Endothelial cell of umbilical vein (primary cell): ENCODE measurements at regions not wholly inside any gene's neighbourhood (a gene's known extent, or its start where the extent isn't known, plus 50 kb on each side); places are given as distances from the start of the nearest gene placed in this dataset.

ENCODE experiments used
- BruUV-seq: library from RNA; stranded (reverse); fragments of 400-500 nt; replicated peaks from 2 replicates; lab custom pipeline; 2021; lab: Mats Ljungman, UMichigan
- CTCF ChIA-PET: fragments of 300-600, 350-600 bp; sonication (Branson Sonifier 250); formaldehyde crosslinking; loops from one replicate; lab custom pipeline; 2021; ENCODE audit warnings: antibody characterized with exemption, inconsistent platforms; lab: Charles Lee
- POLR2A ChIA-PET: fragments of 300-600, 350-600 bp; sonication (Branson Sonifier 250); formaldehyde crosslinking; loops from one replicate; lab custom pipeline; 2021; ENCODE audit warnings: antibody characterized with exemption, inconsistent platforms; lab: Charles Lee
- DNase-seq: peaks from one replicate; pipeline ENCODE4 v3.0.0-alpha.2; 2011; ENCODE audit warnings: low read depth, low spot score
- FAIRE-seq: peaks from 2 replicates; lab custom pipeline; 2011; peaks lifted over from hg19 to GRCh38; lab: Jason Lieb, UNC
- H2AFZ ChIP-seq: 2 replicates; pipeline ENCODE4 v1.6.0; 2012; ENCODE audit warnings: low read depth, low read length, control low read depth, inconsistent platforms
- H3K27ac ChIP-seq: 2 replicates; pipeline ENCODE4 v1.5.1; 2011; ENCODE audit warnings: low read depth, mild to moderate bottlenecking, control low read depth, low read length, moderate library complexity; ENCODE audit not compliant: insufficient read depth
- H3K27me3 ChIP-seq, 2 experiments: 2 replicates each; pipeline versions ENCODE4 v1.6.0 to v1.6.1; 2011; ENCODE audit warnings: low read length in 2 of 2, mixed read lengths in 1 of 2; ENCODE audit not compliant: control insufficient read depth in 2 of 2, insufficient read depth in 2 of 2
- H3K36me3 ChIP-seq, 2 experiments: 2 replicates in 1 of 2; 3 replicates in 1 of 2; pipeline ENCODE4 v1.5.1; 2011; ENCODE audit warnings: low read length in 2 of 2, mild to moderate bottlenecking in 1 of 2, moderate library complexity in 1 of 2; ENCODE audit not compliant: control insufficient read depth in 2 of 2, insufficient read depth in 2 of 2; ENCODE audit errors: extremely low read depth in 1 of 2
- H3K4me1 ChIP-seq: 3 replicates; pipeline ENCODE4 v1.5.1; 2011; ENCODE audit warnings: mild to moderate bottlenecking, low read length; ENCODE audit not compliant: control insufficient read depth, insufficient read depth; ENCODE audit errors: extremely low read depth
- H3K4me2 ChIP-seq: 2 replicates; pipeline ENCODE4 v1.6.1; 2011; ENCODE audit warnings: low read length, control low read depth, mixed read lengths; ENCODE audit not compliant: insufficient read depth
- H3K4me3 ChIP-seq, 3 experiments: fragments of 200-600 bp in 1 of 3; sonication (generic), shearing (Covaris generic) in 1 of 3; replicated peaks in 1 of 3; 2 replicates each; pipeline ENCODE4 v1.5.1; 2011 to 2016; ENCODE audit warnings: control low read depth in 3 of 3, low read length in 3 of 3, mild to moderate bottlenecking in 2 of 3, inconsistent platforms in 1 of 3, low read depth in 1 of 3, moderate library complexity in 1 of 3; ENCODE audit not compliant: insufficient read depth in 1 of 3
- H3K79me2 ChIP-seq: 2 replicates; pipeline ENCODE4 v1.6.0; 2012; ENCODE audit warnings: low read length, inconsistent platforms; ENCODE audit not compliant: control insufficient read depth, insufficient read depth
- H3K9ac ChIP-seq: replicated peaks from 2 replicates; pipeline ENCODE3; 2011; ENCODE audit warnings: low read length, control low read depth; ENCODE audit not compliant: insufficient read depth; ENCODE audit errors: extremely low read depth
- H3K9me1 ChIP-seq: replicated peaks from 3 replicates; pipeline ENCODE4 v1.6.0; 2011; ENCODE audit warnings: mild to moderate bottlenecking, low read length; ENCODE audit not compliant: control insufficient read depth, insufficient read depth; ENCODE audit errors: extremely low read depth
- H3K9me3 ChIP-seq: replicated peaks from 2 replicates; pipeline ENCODE4 v1.5.1; 2012; ENCODE audit warnings: low read length, inconsistent platforms; ENCODE audit not compliant: control insufficient read depth, insufficient read depth
- H4K20me1 ChIP-seq: replicated peaks from 2 replicates; pipeline ENCODE3; 2011; ENCODE audit warnings: mild to moderate bottlenecking, low read length; ENCODE audit not compliant: control insufficient read depth, insufficient read depth; ENCODE audit errors: extremely low read depth
- CTCF ChIP-seq, 2 donors: IDR thresholded peaks; 1 replicate in 1 of 2; 2 replicates in 1 of 2; pipeline ENCODE4 v1.5.1; 2011; ENCODE audit warnings: low read length in 2 of 2, mild to moderate bottlenecking in 2 of 2, moderate library complexity in 2 of 2, control low read depth in 1 of 2, inconsistent platforms in 1 of 2, low read depth in 1 of 2; ENCODE audit not compliant: insufficient read depth in 1 of 2; ENCODE audit errors: extremely low read depth in 1 of 2
- FOS ChIP-seq: IDR thresholded peaks from 2 replicates; pipeline ENCODE4 v1.6.1; 2011; ENCODE audit warnings: mild to moderate bottlenecking, low read length, moderate library complexity, borderline replicate concordance; ENCODE audit not compliant: insufficient read depth
- JUN ChIP-seq: IDR thresholded peaks from 2 replicates; pipeline ENCODE4 v1.6.1; 2011; ENCODE audit warnings: borderline replicate concordance, low read depth; ENCODE audit not compliant: insufficient read length, insufficient read depth
- MAX ChIP-seq: IDR thresholded peaks from 2 replicates; pipeline ENCODE4 v1.6.1; 2011; ENCODE audit not compliant: insufficient read depth, insufficient read length
- MYC ChIP-seq: IDR thresholded peaks from one replicate; pipeline ENCODE4 v1.6.1; 2011; ENCODE audit warnings: mild to moderate bottlenecking, low read depth, low read length
- POLR2AphosphoS5 ChIP-seq: IDR thresholded peaks from 2 replicates; pipeline ENCODE4 v1.6.1; 2012; ENCODE audit warnings: low read depth, mild to moderate bottlenecking, control low read depth, low read length, moderate library complexity; ENCODE audit not compliant: insufficient read depth
- dilution Hi-C: fragments of 300-500 bp; cut with MboI; formaldehyde crosslinking; loops from one replicate; pipeline ENCODE4 v1.15.0; 2019; ENCODE audit warnings: low sequenced_read_pairs; ENCODE audit not compliant: extremely low pct_ligation_motif_present
- intact Hi-C: fragments of 100-400 bp; cut with micrococcal nuclease; formaldehyde crosslinking; loops from one replicate; pipeline ENCODE4 v1.10.0; 2022

- no peak overlapping the region for H3K4me2 ChIP-seq
- no peaks in the 10 kb centered on the region for H3K79me2 ChIP-seq
- DNase-seq (peak; percentile 36), FAIRE-seq (peak; percentile 15)
- H3K36me3 ChIP-seq: no peaks in the 10 kb centered on the region
- TF ChIP-seq POLR2AphosphoS5 (no peak), CTCF (IDR thresholded peaks at IDR 0.05; ENCODE audit: extremely low read depth in 1 of 2, insufficient read depth in 1 of 2, low read depth in 1 of 2, low read length in 2 of 2) (peak; percentile 14 to 16), MYC (no peak)
- no peak overlapping the region for H3K27ac ChIP-seq
- ChIA-PET CTCF (interaction anchor here (0.6 to 1.6 kb wide), 10 partner anchors 10 to 1982 kb away, joined by 3 to 8 read pairs (median 4); no protein-coding TSS in a partner anchor), POLR2A (no interaction called here)
- H3K4me3 ChIP-seq: no peak overlapping the region
- no peaks in the 10 kb centered on the region for H3K27me3 ChIP-seq
- intact Hi-C loops: no loop called here
- no peak overlapping the region for H2AFZ ChIP-seq
- H3K4me1 ChIP-seq: no peaks in the 10 kb centered on the region
- H4K20me1 ChIP-seq: no peaks in the 10 kb centered on the region
- no peaks in the 10 kb centered on the region for H3K9me1 ChIP-seq
- no TSS peak for BruUV-seq
- dilution Hi-C loops: no loop called here
- H3K9me3 ChIP-seq: no peaks in the 10 kb centered on the region
- no peak overlapping the region for H3K9ac ChIP-seq
Observed at GRCh38 chr16:74226338-74226954, 70.2 kb upstream of the PSMD7 start.

GRCh38 chr16:74224828-74225612 is 71.6 kb upstream of the PSMD7 start:
- Histone ChIP-seq H3K4me3 (no peak overlapping the region), H3K79me2 (no peaks in the 10 kb centered on the region), H3K9me1 (no peaks in the 10 kb centered on the region), H3K9me3 (no peaks in the 10 kb centered on the region), H3K27ac (no peak overlapping the region), H3K4me2 (no peak overlapping the region), H4K20me1 (no peaks in the 10 kb centered on the region), H3K36me3 (no peaks in the 10 kb centered on the region), H3K27me3 (no peaks in the 10 kb centered on the region), H2AFZ (no peak overlapping the region), H3K4me1 (no peaks in the 10 kb centered on the region), H3K9ac (no peak overlapping the region)
- CTCF ChIA-PET: no interaction called here
- TF ChIP-seq CTCF (IDR thresholded peaks at IDR 0.05; ENCODE audit: extremely low read depth in 1 of 2, insufficient read depth in 1 of 2, low read depth in 1 of 2, low read length in 2 of 2): no peak
- TF ChIP-seq JUN: no peak
- TF ChIP-seq FOS: no peak
- no peak for TF ChIP-seq MYC
- no peak for TF ChIP-seq MAX
- intact Hi-C loops: no loop called here
- peak; percentile 59 for DNase-seq
- no TSS peak for BruUV-seq
- FAIRE-seq: no peak
- dilution Hi-C loops: no loop called here
- POLR2A ChIA-PET: no interaction called here
